ENCODE measurements at regions not wholly inside any gene's neighbourhood (a gene's known extent, or its start where the extent isn't known, plus 50 kb on each side); places are given as distances from the start of the nearest gene placed in this dataset.

GRCh38 chr12:24228371-24228770, 278.9 kb upstream of the SOX5 start:
- ATAC-seq, result no peak
- no peak for TF ChIP-seq CBFB (CRISPR knock-in tag; IDR thresholded peaks at IDR 0.05; ENCODE audit: low read depth)
- TF ChIP-seq ERG (CRISPR knock-in tag; IDR thresholded peaks at IDR 0.05), result no peak
- TF ChIP-seq RELA (CRISPR knock-in tag; IDR thresholded peaks at IDR 0.05; ENCODE audit: borderline replicate concordance), result no peak
- TF ChIP-seq ZNF317 (CRISPR knock-in tag; IDR thresholded peaks at IDR 0.05; ENCODE audit: borderline replicate concordance, low read depth), result no peak
- TF ChIP-seq HMGXB4 (CRISPR knock-in tag; IDR thresholded peaks at IDR 0.05), result no peak
- no peak for TF ChIP-seq NR3C1 (CRISPR knock-in tag; conservative IDR thresholded peaks at IDR 0.05; ENCODE audit: low read depth)
- TF ChIP-seq NFE2L1 (CRISPR knock-in tag; IDR thresholded peaks at IDR 0.05), result no peak
- TF ChIP-seq TP53 (CRISPR knock-in tag; IDR thresholded peaks at IDR 0.05), result no peak
- TF ChIP-seq FOXP1 (CRISPR knock-in tag; IDR thresholded peaks at IDR 0.05; ENCODE audit: borderline replicate concordance), result no peak
- no peak for TF ChIP-seq ZBTB21 (CRISPR knock-in tag; IDR thresholded peaks at IDR 0.05; ENCODE audit: borderline replicate concordance)
- no peak for TF ChIP-seq FOXJ3 (CRISPR knock-in tag; IDR thresholded peaks at IDR 0.05; ENCODE audit: borderline replicate concordance)
- no peak for TF ChIP-seq FOXP4 (CRISPR knock-in tag; IDR thresholded peaks at IDR 0.05)
- no peak for TF ChIP-seq RORB (CRISPR knock-in tag; IDR thresholded peaks at IDR 0.05)
- TF ChIP-seq, protein P1, sequence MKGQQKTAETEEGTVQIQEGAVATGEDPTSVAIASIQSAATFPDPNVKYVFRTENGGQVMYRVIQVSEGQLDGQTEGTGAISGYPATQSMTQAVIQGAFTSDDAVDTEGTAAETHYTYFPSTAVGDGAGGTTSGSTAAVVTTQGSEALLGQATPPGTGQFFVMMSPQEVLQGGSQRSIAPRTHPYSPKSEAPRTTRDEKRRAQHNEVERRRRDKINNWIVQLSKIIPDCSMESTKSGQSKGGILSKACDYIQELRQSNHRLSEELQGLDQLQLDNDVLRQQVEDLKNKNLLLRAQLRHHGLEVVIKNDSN (CRISPR knock-in tag; IDR thresholded peaks at IDR 0.05), result no peak
- no peak for TF ChIP-seq MLX (CRISPR knock-in tag; IDR thresholded peaks at IDR 0.05)
- TF ChIP-seq ZNF121 (CRISPR knock-in tag; IDR thresholded peaks at IDR 0.05), result no peak
- TF ChIP-seq ZNF232 (CRISPR knock-in tag; IDR thresholded peaks at IDR 0.05), result no peak
- no peak for TF ChIP-seq SOX15 (CRISPR knock-in tag; IDR thresholded peaks at IDR 0.05)
- DNase-seq (ENCODE audit: low spot score), result no peak
- H3K4me1 Mint-ChIP-seq, result peaks cover 53% of the 10 kb centered on the region
- no peaks in the 10 kb centered on the region for H3K27me3 Mint-ChIP-seq (ENCODE audit: low read depth)
- H3K36me3 Mint-ChIP-seq, result no peaks in the 10 kb centered on the region
- no peak overlapping the region for H3K27ac Mint-ChIP-seq
- no peak overlapping the region for H3K4me3 Mint-ChIP-seq
- CTCF ChIA-PET, result no interaction called here
- no peaks in the 10 kb centered on the region for H3K9me3 Mint-ChIP-seq
- POLR2A ChIA-PET, result no interaction called here

- no peak overlapping the region for H3K4me3 Mint-ChIP-seq
- TF ChIP-seq SP1 (CRISPR knock-in tag; conservative IDR thresholded peaks at IDR 0.05) (no peak), NFATC4 (CRISPR knock-in tag; IDR thresholded peaks at IDR 0.05) (no peak), ERG (CRISPR knock-in tag; IDR thresholded peaks at IDR 0.05) (no peak), JUN (CRISPR knock-in tag; IDR thresholded peaks at IDR 0.05) (no peak), ZNF219 (CRISPR knock-in tag; IDR thresholded peaks at IDR 0.05; ENCODE audit: borderline replicate concordance) (no peak), GTF2I (CRISPR knock-in tag; conservative IDR thresholded peaks at IDR 0.05) (no peak), RELA (CRISPR knock-in tag; IDR thresholded peaks at IDR 0.05; ENCODE audit: borderline replicate concordance) (no peak), JAZF1 (CRISPR knock-in tag; IDR thresholded peaks at IDR 0.05) (no peak)
- TF ChIP-seq, protein P2, sequence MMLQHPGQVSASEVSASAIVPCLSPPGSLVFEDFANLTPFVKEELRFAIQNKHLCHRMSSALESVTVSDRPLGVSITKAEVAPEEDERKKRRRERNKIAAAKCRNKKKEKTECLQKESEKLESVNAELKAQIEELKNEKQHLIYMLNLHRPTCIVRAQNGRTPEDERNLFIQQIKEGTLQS (CRISPR knock-in tag; conservative IDR thresholded peaks at IDR 0.05), result no peak
- DNase-seq (ENCODE audit: low spot score) (no peak), ATAC-seq (no peak)
- H3K9me3 Mint-ChIP-seq, result no peaks in the 10 kb centered on the region
- CTCF ChIA-PET, result no interaction called here
- no peak overlapping the region for H3K27ac Mint-ChIP-seq
- POLR2A ChIA-PET, result no interaction called here
- H3K36me3 Mint-ChIP-seq, result no peaks in the 10 kb centered on the region
- H3K4me1 Mint-ChIP-seq, result peaks cover 53% of the 10 kb centered on the region
- no peaks in the 10 kb centered on the region for H3K27me3 Mint-ChIP-seq (ENCODE audit: low read depth)
These were observed 278.1 kb upstream of the SOX5 start for GRCh38 chr12:24227551-24227950.

Data from WTC11 (cell line).